DOHH2 (cell line): ENCODE measurements at regions not wholly inside any gene's neighbourhood (a gene's known extent, or its start where the extent isn't known, plus 50 kb on each side); places are given as distances from the start of the nearest gene placed in this dataset.

Source experiments
- H3F3A ChIP-seq: fragments of 200-600 bp; sonication (generic), shearing (Covaris generic); 2 replicates; pipeline ENCODE4 v1.6.0; 2016; ENCODE audit warnings: antibody characterized with exemption, mild to moderate bottlenecking; ENCODE audit not compliant: control insufficient read depth, insufficient read depth
- H3K27ac ChIP-seq: fragments of 200-600 bp; sonication (generic); 2 replicates; pipeline ENCODE4 v1.5.1; 2014; ENCODE audit warnings: low read depth, mild to moderate bottlenecking, low read length, moderate library complexity
- H3K27me3 ChIP-seq: fragments of 200-600 bp; sonication (generic); 2 replicates; pipeline ENCODE4 v1.6.1; 2014; ENCODE audit warnings: mild to moderate bottlenecking, low read length, mixed read lengths; ENCODE audit not compliant: control insufficient read depth
- H3K36me3 ChIP-seq: fragments of 200-600 bp; sonication (generic); 2 replicates; pipeline ENCODE4 v1.6.1; 2014; ENCODE audit warnings: mild to moderate bottlenecking, low read length, moderate library complexity, mixed read lengths; ENCODE audit not compliant: control insufficient read depth
- H3K4me1 ChIP-seq: fragments of 200-600 bp; sonication (generic); 2 replicates; pipeline ENCODE4 v1.6.1; 2014; ENCODE audit warnings: mild to moderate bottlenecking, low read length, mixed read lengths; ENCODE audit not compliant: control insufficient read depth
- H3K4me2 ChIP-seq: fragments of 200-600 bp; sonication (generic); 2 replicates; pipeline ENCODE4 v1.6.0; 2014; ENCODE audit warnings: mild to moderate bottlenecking, low read length, moderate library complexity
- H3K4me3 ChIP-seq: fragments of 200-600 bp; sonication (generic); 2 replicates; pipeline ENCODE4 v1.5.1; 2014; ENCODE audit warnings: mild to moderate bottlenecking, low read length, mixed read lengths
- H3K79me2 ChIP-seq: fragments of 200-600 bp; sonication (generic); 2 replicates; pipeline ENCODE4 v1.6.1; 2014; ENCODE audit warnings: mild to moderate bottlenecking, low read length, mixed read lengths; ENCODE audit not compliant: control insufficient read depth
- H3K9me2 ChIP-seq: fragments of 200-600 bp; sonication (generic); replicated peaks from 2 replicates; pipeline ENCODE4 v1.6.1; 2014; ENCODE audit warnings: mild to moderate bottlenecking, low read length, mixed read lengths; ENCODE audit not compliant: control insufficient read depth
- H3K9me3 ChIP-seq: fragments of 200-600 bp; sonication (generic); 2 replicates; pipeline ENCODE4 v1.6.1; 2014; ENCODE audit warnings: antibody characterized with exemption, low read length, mixed read lengths; ENCODE audit not compliant: control insufficient read depth, insufficient read depth
- H4K20me1 ChIP-seq: fragments of 200-600 bp; sonication (generic); 2 replicates; pipeline ENCODE4 v1.6.0; 2014; ENCODE audit warnings: low read depth, mild to moderate bottlenecking, antibody characterized with exemption, low read length, moderate library complexity; ENCODE audit not compliant: control insufficient read depth, insufficient read depth
- EZH2phosphoT487 ChIP-seq: fragments of 200-600 bp; sonication (generic); IDR thresholded peaks from 2 replicates; pipeline ENCODE4 v1.6.1; 2017; ENCODE audit warnings: borderline replicate concordance, mild to moderate bottlenecking, antibody characterized with exemption, low read length, moderate library complexity, mixed read lengths
- TF ChIP-seq, protein P1 (sequence below): fragments of 200-600 bp; sonication (generic); IDR thresholded peaks from one replicate; pipeline ENCODE4 v1.5.1; 2014; ENCODE audit warnings: antibody characterized with exemption, mild to moderate bottlenecking, low read depth, low read length; ENCODE audit not compliant: poor library complexity, severe bottlenecking

DNA sequence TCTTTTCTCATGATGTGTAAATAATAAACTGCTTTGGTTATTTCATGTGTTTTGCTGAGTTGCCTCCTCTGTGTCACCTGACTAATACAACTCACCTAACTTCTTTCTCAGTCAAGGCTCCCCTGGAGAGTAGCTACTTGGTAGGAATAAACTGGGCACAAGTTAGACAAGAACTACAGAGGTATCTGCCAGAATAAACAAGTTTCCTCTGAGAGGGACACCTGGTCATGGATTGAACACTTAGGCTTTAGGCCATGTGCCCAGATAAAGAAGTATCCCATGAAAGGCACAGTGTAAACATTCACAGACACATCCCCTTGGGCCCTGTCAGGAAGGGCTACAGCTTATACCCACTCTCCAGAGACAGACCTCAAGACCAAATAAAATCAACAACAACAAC lies 532.5 kb downstream of the KIF4B start:
- Histone ChIP-seq H3F3A (no peaks in the 10 kb centered on the region), H3K9me2 (no peaks in the 10 kb centered on the region), H3K27ac (no peak overlapping the region), H4K20me1 (no peaks in the 10 kb centered on the region), H3K36me3 (no peaks in the 10 kb centered on the region), H3K79me2 (no peaks in the 10 kb centered on the region), H3K4me2 (no peak overlapping the region), H3K9me3 (no peaks in the 10 kb centered on the region), H3K4me3 (no peak overlapping the region), H3K4me1 (no peaks in the 10 kb centered on the region), H3K27me3 (no peaks in the 10 kb centered on the region)
- TF ChIP-seq, protein P1, sequence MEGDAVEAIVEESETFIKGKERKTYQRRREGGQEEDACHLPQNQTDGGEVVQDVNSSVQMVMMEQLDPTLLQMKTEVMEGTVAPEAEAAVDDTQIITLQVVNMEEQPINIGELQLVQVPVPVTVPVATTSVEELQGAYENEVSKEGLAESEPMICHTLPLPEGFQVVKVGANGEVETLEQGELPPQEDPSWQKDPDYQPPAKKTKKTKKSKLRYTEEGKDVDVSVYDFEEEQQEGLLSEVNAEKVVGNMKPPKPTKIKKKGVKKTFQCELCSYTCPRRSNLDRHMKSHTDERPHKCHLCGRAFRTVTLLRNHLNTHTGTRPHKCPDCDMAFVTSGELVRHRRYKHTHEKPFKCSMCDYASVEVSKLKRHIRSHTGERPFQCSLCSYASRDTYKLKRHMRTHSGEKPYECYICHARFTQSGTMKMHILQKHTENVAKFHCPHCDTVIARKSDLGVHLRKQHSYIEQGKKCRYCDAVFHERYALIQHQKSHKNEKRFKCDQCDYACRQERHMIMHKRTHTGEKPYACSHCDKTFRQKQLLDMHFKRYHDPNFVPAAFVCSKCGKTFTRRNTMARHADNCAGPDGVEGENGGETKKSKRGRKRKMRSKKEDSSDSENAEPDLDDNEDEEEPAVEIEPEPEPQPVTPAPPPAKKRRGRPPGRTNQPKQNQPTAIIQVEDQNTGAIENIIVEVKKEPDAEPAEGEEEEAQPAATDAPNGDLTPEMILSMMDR = no peak
- no peak for TF ChIP-seq EZH2phosphoT487

- Histone ChIP-seq H3K9me2 (no peaks in the 10 kb centered on the region), H3K36me3 (no peaks in the 10 kb centered on the region), H3K27me3 (no peaks in the 10 kb centered on the region), H3K9me3 (no peaks in the 10 kb centered on the region), H3F3A (no peaks in the 10 kb centered on the region), H3K27ac (no peak overlapping the region), H3K4me2 (no peak overlapping the region), H3K4me1 (no peaks in the 10 kb centered on the region), H3K4me3 (no peak overlapping the region), H4K20me1 (no peaks in the 10 kb centered on the region), H3K79me2 (no peaks in the 10 kb centered on the region)
- TF ChIP-seq, protein P1 = no peak
- TF ChIP-seq EZH2phosphoT487 = no peak
Observed at GRCh38 chr5:155554500-155554899, 540.9 kb downstream of the KIF4B start.

GRCh38 chr5:155556222-155556621 lies 542.7 kb downstream of the KIF4B start:
- no peaks in the 10 kb centered on the region for H3K9me2 ChIP-seq
- no peaks in the 10 kb centered on the region for H3K27me3 ChIP-seq
- H3K27ac ChIP-seq = no peak overlapping the region
- H3F3A ChIP-seq = no peaks in the 10 kb centered on the region
- TF ChIP-seq, protein P1 = no peak
- no peak for TF ChIP-seq EZH2phosphoT487
- no peaks in the 10 kb centered on the region for H3K4me1 ChIP-seq
- H3K4me3 ChIP-seq = no peak overlapping the region
- no peaks in the 10 kb centered on the region for H3K9me3 ChIP-seq
- H3K36me3 ChIP-seq = no peaks in the 10 kb centered on the region
- no peaks in the 10 kb centered on the region for H4K20me1 ChIP-seq
- no peak overlapping the region for H3K4me2 ChIP-seq
- no peaks in the 10 kb centered on the region for H3K79me2 ChIP-seq

DNA sequence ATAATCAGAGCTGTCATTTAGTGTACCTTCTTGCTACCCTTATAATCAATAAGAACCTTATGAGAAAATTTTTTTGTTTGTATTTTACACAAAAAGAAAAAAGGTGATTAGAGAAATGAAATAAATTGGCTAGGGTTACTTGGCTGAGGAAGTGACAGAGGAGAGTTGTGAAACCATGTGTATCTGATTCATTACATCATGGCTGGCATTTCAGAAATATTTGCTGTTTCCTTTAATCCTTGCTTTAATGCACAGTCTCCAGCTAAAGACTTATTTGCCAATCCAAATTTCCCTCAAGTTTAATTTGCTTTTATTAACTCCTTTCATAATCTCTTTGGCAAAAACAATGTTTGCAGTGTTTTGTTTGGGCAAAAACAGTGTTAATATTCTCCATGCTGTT lies 543.1 kb downstream of the KIF4B start:
- H3K36me3 ChIP-seq = no peaks in the 10 kb centered on the region
- H3K9me2 ChIP-seq = no peaks in the 10 kb centered on the region
- no peak overlapping the region for H3K4me3 ChIP-seq
- H3K4me1 ChIP-seq = no peaks in the 10 kb centered on the region
- no peaks in the 10 kb centered on the region for H3F3A ChIP-seq
- no peak overlapping the region for H3K4me2 ChIP-seq
- H3K9me3 ChIP-seq = no peaks in the 10 kb centered on the region
- no peak overlapping the region for H3K27ac ChIP-seq
- no peaks in the 10 kb centered on the region for H3K79me2 ChIP-seq
- no peaks in the 10 kb centered on the region for H3K27me3 ChIP-seq
- no peak for TF ChIP-seq EZH2phosphoT487
- TF ChIP-seq, protein P1 = no peak
- no peaks in the 10 kb centered on the region for H4K20me1 ChIP-seq
